ENCODE measurements at regions not wholly inside any gene's neighbourhood (a gene's known extent, or its start where the extent isn't known, plus 50 kb on each side); places are given as distances from the start of the nearest gene placed in this dataset.
"Not testable (repeated sequence)": the region's sequence is repeated elsewhere in the genome, so short reads cannot be mapped to it uniquely, and the experiment has no call there.

DNA sequence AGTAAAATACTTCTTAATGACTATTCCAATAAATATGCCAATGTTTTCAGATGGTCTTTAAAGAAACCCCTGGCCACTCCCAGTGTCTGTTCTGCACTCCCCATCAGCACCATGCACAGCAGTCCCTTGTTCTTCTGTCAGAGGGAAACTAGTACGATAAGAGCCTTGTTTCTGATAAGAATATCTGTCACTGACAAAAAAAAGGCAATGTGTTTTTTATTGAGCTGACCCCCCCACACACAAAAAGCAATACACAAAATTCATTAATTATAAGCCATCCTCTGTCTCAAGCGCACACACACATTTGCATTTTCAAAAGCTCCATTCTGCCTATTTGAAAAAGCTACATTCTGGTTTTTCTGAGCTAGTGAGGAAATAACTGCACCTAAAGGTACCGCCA, 119.1 kb downstream of the ENC1 start:
- H3K4me3 ChIP-seq (ENCODE audit: low read depth, low read length), result no peak overlapping the region
- TF ChIP-seq, protein P1, sequence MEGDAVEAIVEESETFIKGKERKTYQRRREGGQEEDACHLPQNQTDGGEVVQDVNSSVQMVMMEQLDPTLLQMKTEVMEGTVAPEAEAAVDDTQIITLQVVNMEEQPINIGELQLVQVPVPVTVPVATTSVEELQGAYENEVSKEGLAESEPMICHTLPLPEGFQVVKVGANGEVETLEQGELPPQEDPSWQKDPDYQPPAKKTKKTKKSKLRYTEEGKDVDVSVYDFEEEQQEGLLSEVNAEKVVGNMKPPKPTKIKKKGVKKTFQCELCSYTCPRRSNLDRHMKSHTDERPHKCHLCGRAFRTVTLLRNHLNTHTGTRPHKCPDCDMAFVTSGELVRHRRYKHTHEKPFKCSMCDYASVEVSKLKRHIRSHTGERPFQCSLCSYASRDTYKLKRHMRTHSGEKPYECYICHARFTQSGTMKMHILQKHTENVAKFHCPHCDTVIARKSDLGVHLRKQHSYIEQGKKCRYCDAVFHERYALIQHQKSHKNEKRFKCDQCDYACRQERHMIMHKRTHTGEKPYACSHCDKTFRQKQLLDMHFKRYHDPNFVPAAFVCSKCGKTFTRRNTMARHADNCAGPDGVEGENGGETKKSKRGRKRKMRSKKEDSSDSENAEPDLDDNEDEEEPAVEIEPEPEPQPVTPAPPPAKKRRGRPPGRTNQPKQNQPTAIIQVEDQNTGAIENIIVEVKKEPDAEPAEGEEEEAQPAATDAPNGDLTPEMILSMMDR (IDR thresholded peaks at IDR 0.05; ENCODE audit: borderline replicate concordance, insufficient read depth, low read depth, low read length), result no peak

DNA sequence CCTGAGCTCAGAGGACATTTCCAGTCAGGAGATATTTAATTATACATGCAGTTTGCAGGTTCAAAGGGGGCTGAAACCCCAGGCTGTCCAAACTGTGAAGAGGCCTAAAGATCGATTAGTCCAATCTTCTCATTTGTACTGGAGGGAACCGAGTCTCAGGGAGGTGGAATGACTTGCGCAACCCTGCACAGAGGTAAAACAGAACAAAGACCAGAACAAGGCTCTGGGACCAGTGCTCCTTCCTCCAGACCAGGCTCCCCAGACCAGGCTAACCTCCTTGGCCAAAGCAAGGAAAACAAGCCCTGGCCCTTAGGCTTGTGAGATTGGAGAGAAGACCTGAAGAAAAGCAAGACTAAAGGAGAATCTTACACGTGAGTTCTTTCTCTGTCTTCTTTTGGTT, 120.8 kb downstream of the ENC1 start:
- TF ChIP-seq, protein P1 (IDR thresholded peaks at IDR 0.05; ENCODE audit: borderline replicate concordance, insufficient read depth, low read depth, low read length), result no peak
- no peak overlapping the region for H3K4me3 ChIP-seq (ENCODE audit: low read depth, low read length)

- TF ChIP-seq, protein P1 (IDR thresholded peaks at IDR 0.05; ENCODE audit: borderline replicate concordance, insufficient read depth, low read depth, low read length), result no peak
- no peak overlapping the region for H3K4me3 ChIP-seq (ENCODE audit: low read depth, low read length)
Measured at GRCh38 chr5:74519161-74519571, 121.4 kb downstream of the ENC1 start.

GRCh38 chr5:74517700-74518099, 122.8 kb downstream of the ENC1 start:
- TF ChIP-seq, protein P1 (IDR thresholded peaks at IDR 0.05; ENCODE audit: borderline replicate concordance, insufficient read depth, low read depth, low read length), result no peak
- H3K4me3 ChIP-seq (ENCODE audit: low read depth, low read length), result no peak overlapping the region

DNA sequence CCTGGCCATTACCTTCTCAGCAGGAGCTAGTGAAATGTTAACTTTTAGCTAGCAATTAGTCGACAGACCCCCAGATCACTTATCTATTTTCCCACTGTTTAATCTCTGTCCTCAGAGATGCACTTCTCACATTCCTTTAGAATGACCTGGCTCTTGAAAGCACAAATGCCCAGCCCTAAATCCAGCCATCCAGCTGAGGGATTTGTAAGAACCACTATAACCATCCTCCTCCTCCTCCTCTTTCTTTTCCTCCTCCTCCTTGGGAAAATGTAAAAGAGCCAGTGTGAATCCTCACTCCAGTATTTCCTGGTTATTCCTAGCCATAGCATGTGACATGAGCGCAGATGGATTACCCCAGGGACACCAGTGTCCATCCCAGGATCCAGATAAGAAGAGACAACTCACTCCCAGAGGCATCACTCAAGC, 124.3 kb downstream of the ENC1 start:
- TF ChIP-seq, protein P1 (IDR thresholded peaks at IDR 0.05; ENCODE audit: borderline replicate concordance, insufficient read depth, low read depth, low read length), result no peak
- H3K4me3 ChIP-seq (ENCODE audit: low read depth, low read length), result no peak overlapping the region

GRCh38 chr5:74514888-74515551, 125.5 kb downstream of the ENC1 start:
- H3K4me3 ChIP-seq (ENCODE audit: low read depth, low read length), result no peak overlapping the region
- TF ChIP-seq, protein P1 (IDR thresholded peaks at IDR 0.05; ENCODE audit: borderline replicate concordance, insufficient read depth, low read depth, low read length), result no peak

- H3K4me3 ChIP-seq (ENCODE audit: low read depth, low read length), result not testable (repeated sequence)
Measured at GRCh38 chr5:74511770-74512169, 128.8 kb downstream of the ENC1 start.
